Fibroblast of pulmonary artery (primary cell): ENCODE measurements at regions not wholly inside any gene's neighbourhood (a gene's known extent, or its start where the extent isn't known, plus 50 kb on each side); places are given as distances from the start of the nearest gene placed in this dataset.

ENCODE experiments used
- DNase-seq: peaks from one replicate; pipeline ENCODE4 v3.0.0-alpha.2; 2010; ENCODE audit warnings: low read depth
- H3K4me3 ChIP-seq: replicated peaks from 2 replicates; pipeline ENCODE4 v1.5.1; 2011; ENCODE audit warnings: low read depth, mild to moderate bottlenecking, control low read depth, low read length, moderate library complexity
- CTCF ChIP-seq: IDR thresholded peaks from 2 replicates; pipeline ENCODE4 v1.5.1; 2011; ENCODE audit warnings: mild to moderate bottlenecking, control low read depth, low read length, inconsistent platforms; ENCODE audit errors: missing control alignments

- H3K4me3 ChIP-seq = no peak overlapping the region
- no peak for TF ChIP-seq CTCF
- DNase-seq = no peak
These were observed 945.4 kb downstream of the SI start for GRCh38 chr3:164132878-164133277.

GRCh38 chr3:164113371-164114332 is 964.6 kb downstream of the SI start:
- TF ChIP-seq CTCF = no peak

GRCh38 chr3:164096352-164096751 is 981.9 kb downstream of the SI start:
- DNase-seq = no peak
- H3K4me3 ChIP-seq = no peak overlapping the region
- TF ChIP-seq CTCF = no peak

More at GRCh38 chr3:164113371-164114332, 964.6 kb downstream of the SI start:
- no peak overlapping the region for H3K4me3 ChIP-seq
- DNase-seq = no peak

GRCh38 chr3:164095949-164096348 is 982.3 kb downstream of the SI start:
- no peak overlapping the region for H3K4me3 ChIP-seq
- no peak for DNase-seq
- TF ChIP-seq CTCF = no peak

GRCh38 chr3:164095279-164095678 is 983.0 kb downstream of the SI start:
- TF ChIP-seq CTCF = no peak
- no peak overlapping the region for H3K4me3 ChIP-seq
- no peak for DNase-seq

GRCh38 chr3:164094546-164094945 is 983.8 kb downstream of the SI start:
- DNase-seq = no peak
- H3K4me3 ChIP-seq = no peak overlapping the region
- TF ChIP-seq CTCF = no peak
